NOMO-1 treated with DMSO at 0.1 percent for 48 hours (cell line): ENCODE measurements at regions not wholly inside any gene's neighbourhood (a gene's known extent, or its start where the extent isn't known, plus 50 kb on each side); places are given as distances from the start of the nearest gene placed in this dataset.
"Not testable (repeated sequence)": the region's sequence is repeated elsewhere in the genome, so short reads cannot be mapped to it uniquely, and the experiment has no call there.

Experiments used
- DNase-seq: peaks from one replicate; lab custom pipeline; 2025; ENCODE audit not compliant: unreplicated experiment; lab: John Stamatoyannopoulos, UW

GRCh38 chr2:189308056-189308790 is 128.7 kb upstream of the COL5A2 start:
- DNase-seq = no peak

GRCh38 chr2:189309331-189309730 is 129.8 kb upstream of the COL5A2 start:
- DNase-seq = no peak

GRCh38 chr2:189312211-189312610 is 129.1 kb upstream of the WDR75 start:
- DNase-seq = no peak

- no peak for DNase-seq
These were observed 128.6 kb upstream of the WDR75 start for GRCh38 chr2:189312643-189313042.

GRCh38 chr2:189318761-189319160 is 122.5 kb upstream of the WDR75 start:
- DNase-seq = no peak

GRCh38 chr2:189319424-189319823 is 121.8 kb upstream of the WDR75 start:
- not testable (repeated sequence) for DNase-seq

GRCh38 chr2:189327879-189328847 is 113.1 kb upstream of the WDR75 start:
- DNase-seq = no peak

GRCh38 chr2:189328848-189329245 is 112.4 kb upstream of the WDR75 start:
- DNase-seq = no peak

GRCh38 chr2:189336276-189336975 is 104.8 kb upstream of the WDR75 start:
- no peak for DNase-seq

- DNase-seq = no peak
These were observed 103.6 kb upstream of the WDR75 start for GRCh38 chr2:189337656-189338055.

- DNase-seq = no peak
These were observed 103.2 kb upstream of the WDR75 start for GRCh38 chr2:189338115-189338514.

- DNase-seq = no peak
These were observed 100.2 kb upstream of the WDR75 start for GRCh38 chr2:189341077-189341476.

- DNase-seq = no peak
These were observed 97.2 kb upstream of the WDR75 start for GRCh38 chr2:189344043-189344442.

GRCh38 chr2:189347540-189347939 is 93.7 kb upstream of the WDR75 start:
- DNase-seq = peak; percentile 7

GRCh38 chr2:189348369-189348768 is 92.9 kb upstream of the WDR75 start:
- peak; percentile 3 for DNase-seq

GRCh38 chr2:189350540-189351209 is 90.6 kb upstream of the WDR75 start:
- no peak for DNase-seq

GRCh38 chr2:189351933-189352332 is 89.3 kb upstream of the WDR75 start:
- not testable (repeated sequence) for DNase-seq

- DNase-seq = not testable (repeated sequence)
These were observed 83.9 kb upstream of the WDR75 start for GRCh38 chr2:189357375-189357774.

GRCh38 chr2:189360861-189361260 is 80.4 kb upstream of the WDR75 start:
- no peak for DNase-seq

- DNase-seq = no peak
These were observed 79.0 kb upstream of the WDR75 start for GRCh38 chr2:189362283-189362682.

GRCh38 chr2:189363559-189363958 is 77.7 kb upstream of the WDR75 start:
- DNase-seq = no peak
